ENCODE measurements at regions not wholly inside any gene's neighbourhood (a gene's known extent, or its start where the extent isn't known, plus 50 kb on each side); places are given as distances from the start of the nearest gene placed in this dataset.

GRCh38 chr3:165549037-165549436 lies 288.2 kb downstream of the BCHE start:
- Histone ChIP-seq H3K9me3 (no peaks in the 10 kb centered on the region), H3K27ac (no peak overlapping the region), H3K36me3 (no peaks in the 10 kb centered on the region), H3K27me3 (no peaks in the 10 kb centered on the region), H3K4me3 (no peak overlapping the region), H3K4me1 (peaks cover 0 to 5% (median 0%) of the 10 kb centered on the region in 4 donors)
- DNase-seq, result no peak
- TF ChIP-seq POLR2AphosphoS5 (IDR thresholded peaks at IDR 0.05) (no peak), EP300 (IDR thresholded peaks at IDR 0.05) (no peak), POLR2A (IDR thresholded peaks at IDR 0.05) (no peak), CTCF (IDR thresholded peaks at IDR 0.05) (no peak)
- 56 to 71% methylated on average over 1 of the region's 1 CpG for whole genome bisulfite sequencing, 2 donors
- intact Hi-C loops (cut with DNase I), result no loop called here

- Histone ChIP-seq H3K4me3 (no peak overlapping the region), H3K9me3 (no peaks in the 10 kb centered on the region), H3K4me1 (peaks cover 0 to 5% (median 0%) of the 10 kb centered on the region in 4 donors), H3K36me3 (no peaks in the 10 kb centered on the region), H3K27me3 (no peaks in the 10 kb centered on the region), H3K27ac (no peak overlapping the region)
- DNase-seq, result no peak
- TF ChIP-seq POLR2A (IDR thresholded peaks at IDR 0.05), result no peak
- TF ChIP-seq EP300 (IDR thresholded peaks at IDR 0.05), result no peak
- TF ChIP-seq CTCF (IDR thresholded peaks at IDR 0.05), result no peak
- TF ChIP-seq POLR2AphosphoS5 (IDR thresholded peaks at IDR 0.05), result no peak
- intact Hi-C loops (cut with DNase I), result no loop called here
- WGBS, 2 donors, result 50 to 73% methylated on average over 4 of the region's 4 CpGs
Measured at GRCh38 chr3:165545059-165545458, 292.2 kb downstream of the BCHE start.

GRCh38 chr3:165544432-165544831 lies 292.8 kb downstream of the BCHE start:
- Histone ChIP-seq H3K27me3 (no peaks in the 10 kb centered on the region), H3K27ac (no peak overlapping the region), H3K4me1 (no peaks in the 10 kb centered on the region), H3K4me3 (no peak overlapping the region), H3K9me3 (no peaks in the 10 kb centered on the region), H3K36me3 (no peaks in the 10 kb centered on the region)
- intact Hi-C loops (cut with DNase I), result no loop called here
- DNase-seq, result no peak
- no peak for TF ChIP-seq POLR2AphosphoS5 (IDR thresholded peaks at IDR 0.05)
- 82 to 83% methylated on average over 7 of the region's 7 CpGs for WGBS, 2 donors

DNA sequence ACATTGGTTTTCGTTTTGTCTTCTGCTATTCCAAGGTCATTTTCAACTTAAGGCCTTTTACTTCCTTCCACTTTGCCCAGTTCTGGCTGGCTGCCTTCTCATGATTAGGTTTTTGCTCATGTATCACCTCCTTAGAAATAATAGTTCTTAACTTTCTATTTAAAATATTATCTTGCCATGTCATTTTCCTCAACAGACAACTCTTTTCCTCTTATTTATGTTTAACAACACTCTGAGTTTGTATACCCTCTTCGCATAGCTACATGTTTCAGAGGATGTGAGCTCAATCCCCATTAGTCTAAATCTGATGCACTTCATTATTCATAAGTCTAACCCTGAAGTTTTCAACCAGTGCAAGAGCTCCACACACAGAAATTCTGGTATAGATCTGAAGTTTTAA lies 299.1 kb downstream of the BCHE start:
- no peak for DNase-seq
- H3K27ac ChIP-seq, result no peak overlapping the region
- H3K36me3 ChIP-seq, result no peaks in the 10 kb centered on the region
- 53 to 77% methylated on average over 2 of the region's 2 CpGs for WGBS, 2 donors
- no peak overlapping the region for H3K4me3 ChIP-seq
- H3K27me3 ChIP-seq, result no peaks in the 10 kb centered on the region
- TF ChIP-seq POLR2AphosphoS5 (IDR thresholded peaks at IDR 0.05), result no peak
- no peak for TF ChIP-seq EP300 (IDR thresholded peaks at IDR 0.05)
- TF ChIP-seq POLR2A (IDR thresholded peaks at IDR 0.05), result no peak
- TF ChIP-seq CTCF (IDR thresholded peaks at IDR 0.05), result no peak
- H3K9me3 ChIP-seq, result peaks cover 0 to 4% (median 0%) of the 10 kb centered on the region in 4 donors
- H3K4me1 ChIP-seq, result no peaks in the 10 kb centered on the region
- intact Hi-C loops (cut with DNase I), result no loop called here

GRCh38 chr3:165532851-165533250 lies 304.4 kb downstream of the BCHE start:
- Histone ChIP-seq H3K4me1 (no peaks in the 10 kb centered on the region), H3K27ac (no peak overlapping the region), H3K9me3 (no peaks in the 10 kb centered on the region), H3K36me3 (no peaks in the 10 kb centered on the region), H3K27me3 (no peaks in the 10 kb centered on the region), H3K4me3 (no peak overlapping the region)
- no peak for TF ChIP-seq POLR2AphosphoS5 (IDR thresholded peaks at IDR 0.05)
- TF ChIP-seq EP300 (IDR thresholded peaks at IDR 0.05), result no peak
- TF ChIP-seq POLR2A (IDR thresholded peaks at IDR 0.05), result no peak
- TF ChIP-seq CTCF (IDR thresholded peaks at IDR 0.05), result no peak
- 47 to 62% methylated on average over 1 of the region's 1 CpG for WGBS, 2 donors
- intact Hi-C loops (cut with DNase I), result no loop called here
- DNase-seq, result no peak
